Activated CD4-positive, alpha-beta T cell treated with anti-CD3 and anti-CD28 coated beads, Interleukin-10, Interleukin-2, amounts not matched to agents 100 ng/mL and 50 ng/mL, durations not matched to agents 16 hours and 8 hours (primary cell): ENCODE measurements at regions not wholly inside any gene's neighbourhood (a gene's known extent, or its start where the extent isn't known, plus 50 kb on each side); places are given as distances from the start of the nearest gene placed in this dataset.
"Not testable (repeated sequence)": the region's sequence is repeated elsewhere in the genome, so short reads cannot be mapped to it uniquely, and the experiment has no call there.

Experiments used
- DNase-seq: peaks from one replicate; pipeline ENCODE4 v3.0.0-alpha.2; 2020

DNA sequence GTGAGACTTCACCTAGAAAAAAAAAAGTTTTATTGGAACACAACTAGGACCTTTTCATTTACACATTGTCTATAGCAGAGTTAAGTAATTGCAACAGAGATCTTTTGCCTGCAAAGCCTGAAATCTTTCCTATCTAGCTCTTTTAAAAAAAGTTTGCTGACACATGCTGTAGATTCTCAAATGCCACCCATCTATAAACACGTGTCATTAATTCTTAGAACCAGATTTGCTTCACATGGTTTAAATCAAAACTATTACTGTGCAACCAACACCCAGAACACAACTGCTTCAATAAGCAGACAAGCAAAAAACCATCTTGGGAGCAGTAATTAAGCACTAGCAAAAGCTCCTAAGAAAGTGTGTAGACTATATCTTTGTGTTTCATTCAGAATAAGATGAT lies 55.0 kb downstream of the OXSM start:
- no peak for DNase-seq

DNA sequence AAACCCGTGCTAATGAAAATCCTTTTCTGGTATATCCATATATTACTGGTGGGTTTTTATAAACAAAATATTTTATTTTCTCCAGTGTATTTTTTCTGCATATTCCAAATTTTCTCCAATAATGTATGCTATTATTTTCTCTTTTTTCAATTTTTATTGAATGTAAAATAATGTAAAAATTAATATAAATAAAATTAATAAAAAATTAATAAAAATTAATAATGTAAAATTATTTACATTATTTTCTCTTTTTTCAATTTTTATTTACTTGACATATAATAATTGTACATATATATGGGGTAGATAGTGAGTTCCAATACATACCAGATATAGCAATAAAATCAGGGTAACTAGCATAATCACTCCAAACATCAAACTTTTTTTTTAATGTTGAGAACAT lies 56.4 kb downstream of the OXSM start:
- DNase-seq, result no peak

DNA sequence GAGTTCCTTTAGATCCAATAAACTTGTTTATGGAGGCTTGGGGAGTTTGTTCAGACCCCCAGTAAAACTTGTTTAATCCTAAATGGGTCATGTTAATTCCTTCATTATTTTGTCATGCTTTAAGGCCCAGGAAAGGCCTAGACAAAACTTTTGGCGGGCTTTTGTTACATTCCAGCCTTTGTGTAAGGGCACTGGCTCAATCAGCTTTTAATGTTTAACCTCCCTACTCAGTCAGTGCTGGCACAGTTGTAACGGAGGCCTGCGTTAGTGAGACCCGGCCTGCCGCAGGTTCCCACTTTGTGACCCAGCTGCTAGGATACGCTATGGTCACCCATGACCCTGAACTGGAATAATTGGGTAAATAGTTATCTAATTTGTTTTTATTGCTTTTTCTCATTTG lies 59.2 kb downstream of the OXSM start:
- DNase-seq, result no peak

DNA sequence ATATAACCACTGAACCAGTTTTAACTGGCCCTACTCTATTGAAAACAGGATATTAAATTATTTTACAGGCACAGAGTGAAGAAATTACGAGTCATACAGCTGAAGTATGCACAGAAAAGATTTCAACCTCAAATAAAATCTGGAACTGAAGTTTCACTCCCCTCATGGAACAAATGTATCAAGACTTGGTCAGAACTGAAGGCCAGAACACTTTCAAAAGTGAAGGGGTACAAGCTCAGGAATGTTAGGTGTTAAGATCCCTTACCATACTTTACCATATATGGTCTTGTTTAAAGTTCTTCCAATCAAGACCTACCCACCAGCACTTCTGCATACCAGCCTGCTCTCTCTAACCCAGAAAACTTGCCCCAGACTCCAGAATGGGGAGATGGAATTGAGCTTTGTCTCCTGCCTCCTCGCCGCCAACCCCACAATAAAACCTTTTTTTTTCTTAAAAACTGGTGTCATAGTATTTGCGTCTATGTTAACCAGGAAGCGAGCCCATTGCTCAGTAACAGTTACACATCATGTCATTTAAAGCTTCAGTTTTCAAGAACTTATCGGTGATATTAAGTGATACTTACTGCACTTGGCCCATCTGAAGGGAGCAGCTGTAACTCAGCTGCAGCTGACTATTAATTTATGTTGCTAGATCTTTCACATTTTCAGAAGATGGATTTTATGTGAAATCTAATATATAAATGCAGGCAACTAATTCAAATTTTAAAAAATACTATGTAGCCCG lies 59.9 kb downstream of the OXSM start:
- DNase-seq, result no peak

DNA sequence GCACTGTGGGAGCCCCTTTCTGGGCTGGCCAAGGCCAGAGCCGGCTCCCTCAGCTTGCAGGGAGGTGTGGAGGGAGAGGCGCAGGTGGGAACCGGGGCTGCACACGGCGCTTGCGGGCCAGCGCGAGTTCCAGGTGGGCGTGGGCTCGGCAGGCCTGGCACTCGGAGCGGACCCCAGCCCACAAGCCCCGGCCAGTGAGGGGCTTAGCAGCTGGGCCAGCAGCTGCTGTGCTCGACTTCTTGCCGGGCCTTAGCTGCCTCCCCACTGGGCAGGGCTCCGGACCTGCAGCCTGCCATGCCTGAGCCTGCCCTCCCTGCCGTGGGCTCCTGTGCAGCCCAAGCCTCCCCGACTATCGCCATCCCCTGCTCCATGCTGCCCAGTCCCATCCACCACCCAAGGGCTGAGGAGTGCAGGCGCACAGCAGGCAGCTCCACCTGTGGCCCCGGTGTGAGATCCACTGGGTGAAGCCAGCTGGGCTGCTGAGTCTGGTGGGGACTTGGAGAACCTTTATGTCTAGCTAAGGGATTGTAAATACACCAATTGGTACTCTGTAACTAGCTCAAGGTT lies 61.9 kb downstream of the OXSM start:
- not testable (repeated sequence) for DNase-seq

DNA sequence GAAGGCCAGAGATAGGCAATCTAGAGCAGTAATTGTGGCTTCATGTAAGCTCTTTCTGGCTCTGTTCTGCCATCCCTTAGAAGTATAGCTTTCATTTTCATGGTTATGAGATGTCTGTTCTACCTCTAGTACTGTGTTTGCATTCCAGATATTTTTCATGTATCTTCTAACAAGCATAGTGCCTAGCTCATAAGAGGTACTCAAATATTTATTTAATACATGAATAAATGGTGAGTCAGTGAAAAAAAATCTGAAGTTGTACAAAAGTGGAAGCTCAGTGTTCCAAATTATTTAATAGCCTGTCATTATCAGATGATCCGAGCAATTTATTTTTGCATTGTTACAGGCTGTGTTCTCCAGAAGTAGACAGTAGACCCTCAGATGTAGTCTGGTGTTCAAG lies 64.3 kb downstream of the OXSM start:
- no peak for DNase-seq

DNA sequence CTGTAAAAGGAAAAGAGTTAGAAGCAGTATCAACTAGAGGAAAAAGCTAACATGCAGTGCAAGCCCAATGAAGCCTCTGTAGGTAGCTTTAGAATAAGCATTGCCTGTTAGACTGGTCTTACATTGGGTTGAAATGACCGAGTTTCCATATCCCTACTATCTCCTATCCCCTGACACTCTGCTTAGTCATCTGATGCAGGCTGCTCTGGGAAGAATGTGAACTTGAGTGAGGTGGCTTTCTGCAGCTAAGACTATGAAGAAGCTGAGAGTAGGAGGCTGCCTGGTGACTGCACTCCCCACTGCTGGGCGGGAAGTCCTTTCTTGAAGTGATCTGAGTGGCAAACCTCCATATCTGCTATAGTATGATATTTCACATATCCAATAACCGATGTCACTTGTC lies 64.7 kb downstream of the OXSM start:
- no peak for DNase-seq

DNA sequence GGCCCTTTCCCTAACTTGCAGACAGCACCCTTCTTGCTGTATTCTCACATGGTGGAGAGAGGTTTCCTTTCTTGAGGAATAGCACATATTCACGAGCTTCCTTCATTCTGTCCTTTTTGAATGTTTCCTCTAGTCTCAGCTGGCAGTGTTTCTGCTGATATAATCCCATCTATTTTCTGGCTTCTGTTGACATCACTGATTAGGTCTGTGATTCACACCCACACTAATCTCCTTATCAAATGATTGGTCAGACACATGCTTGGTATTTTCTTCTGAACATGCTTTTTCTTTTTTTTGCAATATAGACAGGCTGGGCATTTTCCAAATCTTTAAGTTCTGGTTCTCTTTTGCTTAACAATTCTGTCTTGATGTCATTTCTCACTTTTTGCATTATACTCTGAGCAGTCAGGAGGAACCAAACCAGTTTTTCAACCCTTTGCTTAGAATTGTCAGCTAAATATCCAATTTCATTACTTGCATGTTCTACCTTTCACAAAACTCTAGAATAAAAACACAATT lies 65.4 kb downstream of the OXSM start:
- DNase-seq, result no peak

DNA sequence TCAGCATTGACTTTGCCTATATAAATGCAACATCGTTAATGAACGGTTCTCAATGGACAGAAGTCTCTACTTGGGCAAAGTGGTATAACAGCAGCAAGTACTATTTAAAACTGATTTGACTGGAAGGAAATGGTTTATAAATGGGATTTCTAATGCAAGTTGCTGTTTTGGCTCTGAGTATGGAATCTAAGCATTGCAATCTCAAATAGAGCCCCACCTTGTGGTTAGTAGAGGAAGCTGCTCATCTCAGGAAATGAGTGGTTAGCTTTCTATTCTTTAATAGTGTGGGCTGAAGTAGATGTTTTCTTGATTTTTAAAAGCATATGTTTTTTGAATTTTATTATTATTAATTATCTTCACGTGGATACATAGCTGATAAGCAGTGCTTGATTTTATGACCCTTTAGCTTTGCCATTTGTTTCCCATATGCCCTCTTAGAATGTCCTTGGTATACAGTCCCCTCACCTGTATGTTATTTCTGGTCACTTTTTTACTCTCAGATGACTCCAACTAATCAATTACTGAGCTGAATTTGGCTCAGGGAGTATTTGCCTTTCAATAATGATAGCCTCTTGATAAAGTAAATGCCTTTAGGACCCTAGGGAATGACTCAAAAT lies 67.1 kb downstream of the OXSM start:
- DNase-seq, result peak; percentile 34

DNA sequence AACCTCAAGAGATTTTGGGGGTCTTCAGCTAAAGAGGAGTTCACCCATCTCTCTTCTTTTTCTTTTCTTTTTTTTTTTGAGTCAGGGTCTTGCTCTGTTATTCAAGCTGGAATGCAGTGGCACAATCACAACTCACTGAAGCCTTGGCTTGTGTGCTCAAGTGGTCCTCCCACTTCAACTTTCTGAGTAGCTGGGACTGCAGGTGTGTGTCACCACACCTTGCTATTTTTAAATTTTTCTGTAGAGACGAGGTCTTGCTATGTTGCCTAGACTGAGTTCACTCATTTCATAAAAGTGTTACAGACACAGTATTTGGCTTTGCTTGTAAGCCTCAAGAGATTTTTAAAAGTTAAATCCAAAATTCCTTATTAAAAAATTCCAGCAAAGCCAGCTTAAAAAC lies 71.7 kb downstream of the OXSM start:
- no peak for DNase-seq

DNA sequence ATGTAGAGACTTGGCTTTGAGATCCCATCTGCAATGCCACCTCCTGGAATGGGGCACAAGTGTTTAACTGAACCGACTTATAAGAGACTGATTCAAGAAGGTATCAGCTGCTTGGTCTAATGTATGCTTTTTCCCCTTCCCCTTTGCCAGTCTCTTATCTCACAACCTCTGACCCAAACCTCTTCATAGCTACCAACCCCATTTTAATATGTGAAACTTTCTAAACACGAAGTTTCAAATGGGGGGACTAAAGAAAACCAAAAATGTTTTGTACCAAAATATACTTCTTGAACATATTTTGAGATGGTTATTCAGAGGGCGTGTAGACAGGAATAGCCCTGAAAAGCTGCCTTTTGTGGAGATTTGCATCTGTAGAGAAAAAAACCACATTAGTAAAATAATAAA lies 73.1 kb downstream of the OXSM start:
- DNase-seq, result no peak

DNA sequence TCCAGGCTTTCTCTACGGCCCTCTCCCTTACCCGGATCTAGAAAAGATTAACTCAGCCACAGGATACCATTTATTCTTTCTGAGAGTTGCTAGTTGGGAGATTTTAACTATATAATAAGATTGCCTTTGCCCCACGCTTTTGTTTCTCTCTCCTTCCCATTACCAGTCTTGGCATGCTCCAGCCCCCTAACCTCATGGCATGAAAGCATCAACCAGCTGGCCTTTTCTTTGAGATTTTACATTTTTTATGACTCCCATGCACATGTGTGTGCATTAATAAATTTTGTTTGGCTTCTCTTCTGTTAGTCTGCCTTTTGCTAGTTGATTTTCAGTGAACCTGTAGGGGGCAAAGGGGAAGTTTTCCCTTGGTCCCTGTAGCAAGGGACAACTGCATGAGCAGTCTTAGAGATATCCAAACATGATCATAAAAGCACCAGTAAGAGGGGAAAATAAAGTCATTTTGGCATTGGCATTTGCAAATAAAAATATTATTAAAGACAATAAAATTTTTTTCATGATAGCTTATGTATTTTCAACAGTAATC lies 73.6 kb downstream of the OXSM start:
- no peak for DNase-seq

DNA sequence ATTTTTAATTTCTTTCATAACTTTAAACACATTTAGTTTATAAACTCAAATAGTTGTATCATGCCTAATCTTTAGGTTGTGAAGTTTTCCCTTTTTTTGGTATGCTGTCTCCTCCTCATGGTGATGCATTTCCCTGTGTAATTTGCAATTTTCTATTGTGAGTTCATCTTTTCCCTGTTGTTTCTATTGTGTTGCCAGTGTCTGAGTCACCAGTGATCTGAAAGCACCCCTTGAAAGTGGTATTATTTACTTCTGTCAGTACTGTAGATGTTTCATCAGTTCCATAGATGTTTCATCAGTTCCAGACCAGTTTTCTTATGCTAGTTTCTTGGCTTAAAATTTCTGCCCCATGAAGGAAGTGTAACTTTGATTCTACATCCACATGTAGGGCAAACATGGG lies 80.6 kb downstream of the OXSM start:
- no peak for DNase-seq

DNA sequence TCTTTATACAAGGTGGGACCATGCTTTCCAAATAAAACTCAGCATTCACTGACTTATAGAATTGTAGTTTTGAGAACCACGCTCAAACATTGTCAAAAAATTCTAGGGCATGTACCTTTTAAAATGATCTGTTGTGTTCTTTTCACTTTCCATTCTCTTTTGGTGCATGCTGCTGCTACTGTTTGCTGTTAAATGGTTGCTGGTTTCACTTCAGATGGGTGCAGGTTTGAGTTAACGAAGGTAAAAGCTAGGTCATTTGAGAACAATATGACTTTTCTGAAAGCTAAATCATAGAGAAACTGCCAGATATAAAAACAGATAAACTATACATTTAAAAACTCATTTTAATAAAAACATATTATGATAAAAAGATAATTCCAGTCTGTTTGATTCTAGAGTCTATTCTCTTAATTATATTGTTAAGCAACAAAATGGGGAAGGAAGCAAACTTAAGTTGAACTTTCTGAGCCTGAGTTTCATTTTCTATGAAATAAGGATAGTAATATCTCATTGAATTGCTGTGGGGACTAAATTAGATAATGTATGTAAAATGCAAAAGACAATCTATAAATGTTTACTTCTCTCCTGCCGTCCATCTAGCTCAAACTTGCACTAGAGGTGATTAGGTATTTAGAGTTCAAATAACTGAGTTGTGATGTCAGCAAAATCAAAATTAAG lies 82.4 kb downstream of the OXSM start:
- no peak for DNase-seq

DNA sequence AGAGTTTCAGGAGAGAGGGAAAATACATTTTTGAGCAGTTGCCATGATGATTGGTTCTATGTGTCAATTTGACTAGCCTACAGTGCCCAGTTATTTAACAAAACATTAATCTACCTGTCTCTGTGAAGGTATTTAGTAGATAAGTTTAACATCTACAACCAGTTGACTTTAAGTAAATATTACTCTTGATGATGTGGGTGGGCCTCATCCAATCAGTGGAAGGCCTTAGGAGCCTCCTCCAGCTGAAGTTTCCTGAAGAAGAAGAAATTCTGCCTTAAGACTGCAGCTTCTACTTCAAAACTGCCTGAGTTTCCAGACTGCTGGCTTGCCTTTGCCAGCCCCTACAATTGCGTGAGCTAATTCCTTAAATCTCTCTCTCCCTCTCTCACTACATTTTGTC lies 93.6 kb downstream of the OXSM start:
- no peak for DNase-seq

DNA sequence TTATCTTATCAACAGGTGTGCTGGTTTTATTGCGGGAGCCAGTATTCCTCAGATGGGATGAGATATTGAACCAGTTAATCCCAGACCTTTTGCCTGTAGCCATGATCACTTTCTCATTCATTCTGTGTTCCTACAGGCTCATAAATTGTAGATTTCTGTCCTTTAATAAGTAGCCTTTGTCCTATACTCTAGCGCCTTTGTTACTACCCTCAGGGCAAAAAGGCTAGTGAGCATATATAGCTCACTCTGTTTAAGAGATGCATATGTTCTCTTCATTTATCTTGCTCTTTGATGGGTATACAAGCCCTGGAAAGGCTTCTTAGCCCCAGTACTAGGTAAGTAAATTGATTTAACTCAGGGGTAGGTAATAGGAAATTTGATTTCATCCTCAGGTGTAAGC lies 95.1 kb downstream of the OXSM start:
- DNase-seq, result no peak

DNA sequence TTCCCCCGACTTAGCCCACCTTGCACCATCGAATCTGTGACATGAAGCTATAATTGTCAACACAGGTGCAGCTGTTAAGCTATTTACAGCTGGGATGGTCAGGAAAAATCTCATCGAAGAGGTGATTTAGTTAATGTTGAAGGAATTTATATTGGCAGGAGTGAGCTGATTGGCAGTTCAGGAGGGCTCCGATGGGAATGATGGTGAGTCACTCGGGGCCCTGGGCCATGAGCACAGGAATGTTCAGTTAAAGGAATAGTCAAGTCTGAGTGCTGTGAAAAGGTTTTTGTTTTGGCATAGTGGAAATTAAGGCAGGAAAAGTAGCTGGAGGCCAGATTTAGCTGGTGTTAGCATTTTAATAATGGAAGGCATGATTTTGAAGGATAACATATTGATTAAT lies 95.7 kb downstream of the OXSM start:
- no peak for DNase-seq

DNA sequence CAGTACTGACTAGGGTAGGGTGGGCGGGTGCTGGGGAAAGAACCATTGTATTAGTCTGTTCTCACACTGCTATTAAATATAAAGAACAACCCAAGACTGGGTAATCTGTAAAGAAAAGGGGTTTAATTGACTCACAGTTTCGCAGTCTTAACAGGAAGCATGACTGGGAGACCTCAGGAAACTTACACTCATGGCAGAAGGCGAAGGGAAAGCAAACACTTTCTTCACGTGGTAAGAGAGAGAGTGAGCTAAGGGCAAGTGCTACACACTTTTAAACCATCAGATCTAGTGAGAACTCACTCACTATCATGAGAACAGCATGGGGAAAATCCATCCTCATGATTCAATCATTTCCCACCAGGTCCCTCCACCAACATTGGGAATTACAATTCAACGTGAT lies 98.0 kb downstream of the OXSM start:
- DNase-seq, result no peak

DNA sequence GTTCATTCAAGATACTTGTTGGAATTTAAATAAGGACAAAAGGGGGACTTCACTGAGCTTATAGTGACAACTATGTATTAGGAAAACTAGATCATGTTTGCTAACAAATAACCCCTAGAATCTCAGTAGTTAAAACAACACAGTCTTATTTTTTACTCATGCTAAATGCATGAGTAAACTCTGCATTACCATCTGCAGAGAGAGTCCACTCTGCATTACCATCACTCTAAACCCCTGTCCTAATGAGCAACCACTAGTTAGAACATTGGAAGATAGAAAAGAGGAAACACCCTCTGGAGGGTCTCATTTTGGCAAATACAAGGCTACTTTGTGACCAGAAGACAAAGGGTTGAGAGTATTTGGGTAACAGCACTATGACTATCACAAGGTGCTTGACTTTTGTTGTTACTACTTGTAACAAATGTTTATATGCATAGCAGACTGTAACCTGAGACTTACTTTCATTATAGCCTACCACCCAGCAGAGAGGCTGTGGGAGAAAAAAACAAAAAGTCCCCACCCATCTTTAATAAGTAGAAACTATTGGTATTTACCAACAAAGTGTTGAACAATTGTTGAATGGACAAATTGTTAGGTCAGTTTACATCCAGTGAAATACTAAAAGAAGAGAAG lies 99.1 kb downstream of the OXSM start:
- no peak for DNase-seq

DNA sequence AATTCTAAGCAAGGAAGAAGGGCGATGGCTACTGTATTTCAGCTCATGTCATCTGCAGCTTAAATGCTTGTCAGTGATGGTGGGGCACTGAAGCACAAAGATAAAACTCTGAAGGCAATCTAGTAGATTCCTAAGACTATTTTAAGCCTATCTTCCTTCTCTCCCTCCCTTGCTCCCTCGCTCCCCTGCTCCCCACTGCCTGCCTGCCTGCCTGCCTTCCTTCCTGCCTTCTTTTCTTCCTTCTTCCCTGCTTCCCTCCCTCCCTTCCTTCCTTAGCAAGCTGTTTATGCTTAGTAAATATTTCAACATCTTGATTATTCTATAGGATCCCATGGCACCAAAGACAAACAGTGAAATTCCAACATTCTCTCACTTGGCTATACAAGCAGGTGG lies 99.6 kb downstream of the OXSM start:
- no peak for DNase-seq

DNA sequence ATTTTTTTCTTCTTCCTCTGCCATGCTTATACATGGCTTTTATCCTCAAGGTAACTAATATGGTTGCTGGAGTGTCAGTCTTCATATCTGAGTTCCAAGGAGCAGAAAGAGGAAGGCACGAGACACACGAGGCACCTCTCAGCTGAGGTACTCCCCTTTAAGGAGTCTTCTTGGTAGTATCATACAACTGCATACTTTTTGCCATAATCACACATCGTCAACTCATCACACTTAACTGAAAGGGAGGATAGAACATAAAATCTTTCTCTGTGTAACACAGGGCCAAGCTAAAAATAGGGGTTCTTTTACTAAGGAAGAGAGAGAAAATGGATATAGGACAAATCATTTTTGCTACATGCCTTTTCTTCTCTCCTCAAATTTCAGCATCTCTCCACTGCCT lies 104.2 kb downstream of the OXSM start:
- no peak for DNase-seq

DNA sequence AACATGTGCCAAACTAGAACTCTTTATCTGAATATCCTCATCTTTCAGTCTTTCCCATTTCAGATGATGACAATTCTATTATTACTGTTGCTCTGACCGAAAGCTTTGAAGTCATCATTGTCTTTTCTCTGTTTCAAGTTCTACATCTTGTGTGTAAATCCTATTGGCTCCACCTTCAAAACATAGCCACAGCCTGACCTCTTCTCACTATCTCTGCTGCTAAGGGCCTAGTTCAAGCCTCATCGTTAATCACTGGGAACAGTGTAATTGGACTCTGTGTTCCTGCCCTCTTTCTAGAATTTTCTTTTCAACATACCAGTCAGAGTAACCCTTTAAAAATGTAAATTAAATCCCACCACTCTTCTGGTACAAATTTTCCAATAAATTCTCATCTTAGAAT lies 105.1 kb downstream of the OXSM start:
- DNase-seq, result no peak

DNA sequence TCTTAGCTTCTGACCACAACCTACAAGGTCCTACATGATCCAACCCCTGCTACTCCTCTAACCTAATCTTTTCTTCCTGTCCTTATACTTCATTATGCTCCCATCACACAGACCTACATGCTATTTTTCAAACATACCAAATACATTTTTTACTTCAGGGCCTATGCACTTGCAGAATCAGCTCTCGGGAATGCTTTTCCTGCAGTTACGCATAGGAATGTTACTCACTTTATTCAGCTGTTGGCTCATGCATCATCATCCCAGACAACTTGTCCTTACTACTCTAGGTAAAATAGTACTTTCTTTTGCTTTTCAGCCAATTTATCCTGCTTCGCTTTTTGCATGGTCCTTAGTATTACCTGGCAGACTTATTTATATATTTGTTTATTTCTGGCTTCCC lies 105.6 kb downstream of the OXSM start:
- no peak for DNase-seq
